HCT116 (cell line): ENCODE measurements at regions not wholly inside any gene's neighbourhood (a gene's known extent, or its start where the extent isn't known, plus 50 kb on each side); places are given as distances from the start of the nearest gene placed in this dataset.

Experiments used
- ATAC-seq: fragments of 200-7000 bp; cut with Tn5 transposase; 2 replicates; pipeline ENCODE4 v1.9.1; 2020; ENCODE audit warnings: mild to moderate bottlenecking, moderate library complexity
- BruUV-seq: library from RNA; stranded (reverse); fragments of 400-500 nt; replicated peaks from 2 replicates; lab custom pipeline; 2021; lab: Mats Ljungman, UMichigan
- CTCF ChIA-PET: fragments of 300-600 bp; sonication (Branson Sonifier 250); formaldehyde crosslinking; loops from one replicate; lab custom pipeline; 2021; ENCODE audit warnings: antibody characterized with exemption; lab: Charles Lee
- POLR2A ChIA-PET: fragments of 300-600, 350-600 bp; sonication (Branson Sonifier 250); formaldehyde crosslinking; loops from one replicate; lab custom pipeline; 2021; ENCODE audit warnings: antibody characterized with exemption; lab: Charles Lee
- RAD21 ChIA-PET, 2 experiments: fragments of 300-600 bp; sonication (Branson Sonifier 250); formaldehyde crosslinking; loops; one replicate each; lab custom pipeline; 2023; ENCODE audit warnings: low total read pairs in 2 of 2; ENCODE audit not compliant: uncharacterized antibody in 2 of 2, unreplicated experiment in 2 of 2, low non-redundant PET in 1 of 2; lab: Charles Lee
- DNase-seq: peaks from one replicate; pipeline ENCODE4 v3.0.0-alpha.2; 2010; ENCODE audit warnings: low read depth, low spot score
- H2AFZ ChIP-seq: fragments of 200-600 bp; shearing (Covaris generic), sonication (generic); 2 replicates; pipeline ENCODE4 v1.6.1; 2017; ENCODE audit warnings: low read depth, mixed run types, mixed read lengths, antibody characterized with exemption, low read length; ENCODE audit not compliant: poor library complexity, severe bottlenecking
- H3K27ac ChIP-seq: 2 replicates; pipeline ENCODE4 v1.5.1; 2012; ENCODE audit warnings: low read depth, low read length
- H3K27me3 ChIP-seq: fragments of 200-600 bp; sonication (generic); 2 replicates; pipeline ENCODE4 v1.6.1; 2016; ENCODE audit warnings: mixed run types, low read length, mixed read lengths; ENCODE audit not compliant: insufficient read depth
- H3K36me3 ChIP-seq, 2 experiments: fragments of 200-500 bp in 1 of 2; fragments of 200-600 bp in 1 of 2; sonication (Bioruptor generic) in 1 of 2; sonication (generic) in 1 of 2; 2 replicates each; pipeline versions ENCODE4 v1.5.1 to v1.6.1; 2014 to 2016; ENCODE audit warnings: low read length in 2 of 2, inconsistent platforms in 1 of 2, mixed read lengths in 1 of 2, mixed run types in 1 of 2; ENCODE audit not compliant: insufficient read depth in 2 of 2, control insufficient read depth in 1 of 2
- H3K4me1 ChIP-seq, 2 experiments: fragments of 200-600 bp in 1 of 2; sonication (generic) in 1 of 2; 2 replicates each; pipeline versions ENCODE4 v1.5.1 to v1.6.1; 2012 to 2017; ENCODE audit warnings: low read length in 2 of 2, inconsistent platforms in 1 of 2, mild to moderate bottlenecking in 1 of 2, mixed read lengths in 1 of 2, mixed run types in 1 of 2, moderate library complexity in 1 of 2; ENCODE audit not compliant: insufficient read depth in 2 of 2, control insufficient read depth in 1 of 2
- H3K4me2 ChIP-seq: fragments of 200-600 bp; sonication (generic); 2 replicates; pipeline ENCODE4 v1.6.1; 2017; ENCODE audit warnings: mixed run types, low read length, mixed read lengths
- H3K4me3 ChIP-seq, 2 experiments: fragments of 200-600 bp in 1 of 2; sonication (generic) in 1 of 2; replicated peaks in 1 of 2; 2 replicates each; pipeline ENCODE4 v1.5.1; 2011 to 2016; ENCODE audit warnings: low read length in 2 of 2, control low read depth in 1 of 2, low read depth in 1 of 2, mild to moderate bottlenecking in 1 of 2, mixed read lengths in 1 of 2, mixed run types in 1 of 2
- H3K79me2 ChIP-seq: fragments of 200-600 bp; sonication (generic); 2 replicates; pipeline ENCODE4 v1.6.1; 2017; ENCODE audit warnings: mild to moderate bottlenecking, mixed run types, low read length, moderate library complexity, mixed read lengths; ENCODE audit not compliant: insufficient read depth
- H3K9ac ChIP-seq: fragments of 200-600 bp; sonication (generic); 2 replicates; pipeline ENCODE4 v1.6.1; 2016; ENCODE audit warnings: low read length, mixed read lengths
- H3K9me2 ChIP-seq: fragments of 200-600 bp; sonication (generic), shearing (Covaris generic); 2 replicates; pipeline ENCODE4 v1.6.1; 2017; ENCODE audit warnings: mixed run types, mild to moderate bottlenecking, moderate library complexity; ENCODE audit not compliant: insufficient read depth
- H3K9me3 ChIP-seq, 2 experiments: fragments of 200-500 bp in 1 of 2; fragments of 200-600 bp in 1 of 2; sonication (Bioruptor generic) in 1 of 2; sonication (generic) in 1 of 2; 2 replicates each; pipeline ENCODE4 v1.6.1; 2014 to 2017; ENCODE audit warnings: low read length in 2 of 2, mixed read lengths in 2 of 2, inconsistent platforms in 1 of 2, low read depth in 1 of 2, mild to moderate bottlenecking in 1 of 2, mixed run types in 1 of 2, moderate library complexity in 1 of 2; ENCODE audit not compliant: control insufficient read depth in 1 of 2, insufficient read depth in 1 of 2
- H4K20me1 ChIP-seq: fragments of 200-600 bp; sonication (generic), shearing (Covaris generic); 2 replicates; pipeline ENCODE4 v1.6.1; 2017; ENCODE audit warnings: mixed run types, mild to moderate bottlenecking, moderate library complexity; ENCODE audit not compliant: insufficient read depth
- EZH2 ChIP-seq: fragments of 200-600 bp; sonication (generic); IDR thresholded peaks from 2 replicates; pipeline ENCODE4 v1.6.1; 2017; ENCODE audit warnings: antibody characterized with exemption, mixed run types
- EZH2phosphoT487 ChIP-seq: fragments of 200-600 bp; IDR thresholded peaks from 2 replicates; pipeline ENCODE4 v1.6.1; 2018; ENCODE audit warnings: antibody characterized with exemption, borderline replicate concordance
- POLR2A ChIP-seq: IDR thresholded peaks from 2 replicates; pipeline ENCODE4 v1.7.0; 2011; ENCODE audit warnings: borderline replicate concordance; ENCODE audit not compliant: insufficient read depth, insufficient read length; ENCODE audit errors: extremely low read depth
- POLR2AphosphoS5 ChIP-seq: IDR thresholded peaks from 2 replicates; pipeline ENCODE4 v1.6.1; 2011; ENCODE audit warnings: mild to moderate bottlenecking, low read depth, low read length, moderate library complexity
- RAD21 ChIP-seq: IDR thresholded peaks from 2 replicates; pipeline ENCODE4 v1.6.1; 2012; ENCODE audit warnings: low read depth, mild to moderate bottlenecking
- REST ChIP-seq: IDR thresholded peaks from 2 replicates; pipeline ENCODE4 v1.6.1; 2012; ENCODE audit warnings: low read depth
- ZNF274 ChIP-seq: fragments of 200-500 bp; sonication (Bioruptor generic); IDR thresholded peaks from 2 replicates; pipeline ENCODE4 v1.6.1; 2014; ENCODE audit warnings: mild to moderate bottlenecking, low read depth, low read length, inconsistent platforms
- intact Hi-C: fragments of 100-400 bp; cut with micrococcal nuclease; formaldehyde crosslinking; loops from 2 replicates; pipeline ENCODE4 v1.10.0; 2022

GRCh38 chr1:73909043-73909562 lies 288.9 kb downstream of the LRRIQ3 start:
- RAD21 ChIA-PET, result no interaction called here
- BruUV-seq, result no TSS peak
- H3K9me3 ChIP-seq, result no peaks in the 10 kb centered on the region; a peak in 1 of 4 replicates
- no peak overlapping the region for H3K27ac ChIP-seq
- ATAC-seq, result no peak
- H3K4me3 ChIP-seq, result no peak overlapping the region
- no peaks in the 10 kb centered on the region for H3K27me3 ChIP-seq
- H3K36me3 ChIP-seq, result no peaks in the 10 kb centered on the region
- H3K79me2 ChIP-seq, result no peaks in the 10 kb centered on the region
- no peak overlapping the region for H2AFZ ChIP-seq
- H3K4me2 ChIP-seq, result no peak overlapping the region
- TF ChIP-seq POLR2A, result no peak
- no peak for TF ChIP-seq ZNF274
- no peak for TF ChIP-seq EZH2
- no peak for TF ChIP-seq REST
- no peak for TF ChIP-seq RAD21
- TF ChIP-seq EZH2phosphoT487, result no peak
- TF ChIP-seq POLR2AphosphoS5, result no peak
- TF ChIP-seq, all 23 proteins: peak for 0
- Histone ChIP-seq H3K9me2 (no peaks in the 10 kb centered on the region), H3K9ac (no peak overlapping the region), H3K4me1 (no peaks in the 10 kb centered on the region), H4K20me1 (no peaks in the 10 kb centered on the region)
- CTCF ChIA-PET, result no interaction called here
- intact Hi-C loops, result no loop called here
- POLR2A ChIA-PET, result no interaction called here
- DNase-seq, result no peak
